Cerebellar cortex (tissue), 1 donor: ENCODE measurements at regions not wholly inside any gene's neighbourhood (a gene's known extent, or its start where the extent isn't known, plus 50 kb on each side); places are given as distances from the start of the nearest gene placed in this dataset.
"Not testable (repeated sequence)": the region's sequence is repeated elsewhere in the genome, so short reads cannot be mapped to it uniquely, and the experiment has no call there.

Experiments
- DNase-seq: peaks from one replicate; pipeline ENCODE4 v3.0.0-alpha.2; 2015; ENCODE audit warnings: low spot score

- no peak for DNase-seq
Observed at GRCh38 chr13:101003566-101003965, 329.0 kb upstream of the TMTC4 start.

- DNase-seq: no peak
Observed at GRCh38 chr13:100989392-100989791, 314.8 kb upstream of the TMTC4 start.

DNA sequence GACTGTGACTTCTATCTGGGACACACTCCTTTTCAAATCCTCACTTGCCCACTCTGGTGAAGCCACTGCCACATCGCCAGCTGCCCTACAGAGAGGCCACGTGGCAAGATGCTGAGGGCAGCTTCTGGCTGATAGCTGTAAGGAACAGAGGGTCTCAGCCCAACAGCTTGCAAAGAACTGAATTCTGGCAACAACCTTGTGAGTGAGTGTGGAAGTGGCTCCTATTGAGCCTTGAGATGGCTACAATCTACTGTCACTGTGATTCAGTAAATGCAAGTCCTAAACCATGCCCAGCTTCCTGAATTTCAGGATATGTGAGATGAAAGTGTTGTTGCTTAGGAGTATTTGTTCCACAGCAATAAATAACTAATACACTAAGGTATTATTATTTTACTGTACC lies 314.3 kb upstream of the TMTC4 start:
- no peak for DNase-seq

GRCh38 chr13:100987948-100988347 lies 313.4 kb upstream of the TMTC4 start:
- DNase-seq: peak; percentile 17

GRCh38 chr13:100986571-100986970 lies 312.0 kb upstream of the TMTC4 start:
- no peak for DNase-seq

- DNase-seq: peak; percentile 15
Observed at GRCh38 chr13:100984085-100984705, 309.6 kb upstream of the TMTC4 start.

GRCh38 chr13:100983111-100983510 lies 308.5 kb upstream of the TMTC4 start:
- peak; percentile 96 for DNase-seq

GRCh38 chr13:100980171-100980570 lies 305.6 kb upstream of the TMTC4 start:
- no peak for DNase-seq

DNA sequence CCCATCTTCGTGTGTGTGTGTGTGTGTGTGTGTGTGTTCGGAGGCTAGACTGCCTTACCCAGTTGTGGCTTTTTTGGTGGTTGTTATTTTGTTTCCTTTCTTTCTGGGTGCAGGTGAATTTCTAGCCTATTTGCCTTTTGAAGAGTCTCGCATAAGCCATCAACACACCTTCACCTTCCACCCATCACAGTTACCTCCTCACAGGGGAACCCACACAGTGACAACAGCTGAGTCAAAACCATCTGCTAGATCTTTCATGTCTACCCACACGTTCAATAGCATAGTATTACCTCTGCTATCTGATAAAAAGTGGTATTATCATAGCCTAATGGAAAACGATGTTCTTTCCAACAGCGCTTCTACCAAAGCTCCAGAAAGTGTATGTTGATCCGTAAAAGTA lies 303.2 kb upstream of the TMTC4 start:
- DNase-seq: no peak

- DNase-seq: no peak
Observed at GRCh38 chr13:100976993-100977392, 302.4 kb upstream of the TMTC4 start.

- DNase-seq: not testable (repeated sequence)
Observed at GRCh38 chr13:100975666-100976065, 301.1 kb upstream of the TMTC4 start.

DNA sequence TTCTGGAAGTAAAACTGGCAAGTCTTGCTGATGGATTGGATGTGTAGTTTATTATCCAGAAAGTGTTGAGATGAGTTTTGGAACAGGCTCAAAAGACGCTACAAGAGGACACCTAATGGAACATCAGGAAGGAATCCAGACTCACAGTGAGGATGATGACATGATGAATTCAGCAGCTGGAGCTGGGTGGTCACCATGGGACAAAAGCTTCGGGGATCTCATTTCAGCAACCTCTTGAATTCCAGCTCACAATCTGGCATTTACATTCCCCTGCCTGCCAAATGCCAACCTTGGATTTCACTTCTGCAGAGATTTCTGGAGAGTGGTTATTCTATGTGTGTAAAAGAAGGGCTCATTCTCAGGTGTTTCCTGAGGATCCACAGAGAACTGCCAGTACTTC lies 288.0 kb upstream of the TMTC4 start:
- DNase-seq: no peak

- no peak for DNase-seq
Observed at GRCh38 chr13:100961186-100961585, 286.6 kb upstream of the TMTC4 start.

DNA sequence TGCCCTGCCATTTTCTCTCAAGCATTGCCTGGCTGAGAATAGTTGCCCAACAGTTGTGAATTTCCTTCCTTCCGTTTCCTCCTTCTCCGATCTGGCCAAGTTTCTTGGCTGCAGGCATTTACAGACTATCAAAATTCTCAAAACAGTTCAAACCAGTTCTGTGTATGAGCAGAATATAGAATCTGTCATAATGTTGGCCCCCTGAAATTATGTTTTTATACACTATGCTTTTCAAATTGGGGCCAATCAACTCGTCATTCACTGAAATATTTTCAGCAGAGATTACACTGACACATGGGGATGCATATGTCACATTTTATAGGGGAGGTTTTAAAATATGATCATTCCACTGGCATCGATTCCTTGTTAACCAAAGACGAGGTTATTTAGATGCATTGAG lies 284.2 kb upstream of the TMTC4 start:
- no peak for DNase-seq

GRCh38 chr13:100957741-100958140 lies 283.1 kb upstream of the TMTC4 start:
- peak; percentile 90 for DNase-seq

DNA sequence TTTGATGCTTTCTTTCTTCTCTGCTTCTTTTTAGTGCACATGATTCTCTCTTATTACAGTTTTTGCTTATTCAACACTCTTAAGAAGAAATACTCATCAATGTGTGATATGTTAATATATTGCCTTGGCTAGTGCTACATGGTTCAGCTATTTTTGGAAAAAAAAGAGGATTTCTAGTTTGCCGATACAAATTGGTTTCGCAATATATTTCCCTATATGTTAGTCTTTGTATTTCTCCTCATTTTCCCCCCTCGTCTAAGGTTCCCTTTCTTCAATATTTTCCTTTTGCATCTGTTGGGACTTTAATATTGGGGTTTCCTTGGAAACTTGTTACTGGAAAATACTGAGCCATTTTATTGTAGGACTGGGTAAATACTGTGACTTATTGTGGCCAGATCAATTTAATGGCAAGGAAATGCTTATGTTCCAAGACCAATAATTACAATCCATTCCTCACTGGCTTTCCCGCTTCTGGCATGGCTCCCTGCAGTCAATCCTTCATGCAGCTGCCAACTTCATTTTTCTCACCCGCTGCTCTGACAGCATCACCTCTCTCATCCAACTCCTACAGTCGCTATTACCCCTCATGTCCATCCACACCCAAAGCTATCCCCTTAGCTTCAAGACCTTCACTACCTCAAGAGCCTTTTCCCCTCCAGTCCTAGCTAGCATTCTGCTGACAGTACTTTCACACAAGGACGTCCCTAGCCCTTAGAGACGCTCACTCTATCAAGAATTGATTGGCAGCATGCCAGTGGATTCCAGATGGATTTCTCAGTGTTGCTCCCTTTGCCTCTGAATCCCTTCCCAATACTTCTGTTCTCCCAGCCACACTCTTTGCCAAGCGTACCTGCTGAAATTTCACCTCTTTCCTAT lies 280.1 kb upstream of the TMTC4 start:
- DNase-seq: peak; percentile 42

DNA sequence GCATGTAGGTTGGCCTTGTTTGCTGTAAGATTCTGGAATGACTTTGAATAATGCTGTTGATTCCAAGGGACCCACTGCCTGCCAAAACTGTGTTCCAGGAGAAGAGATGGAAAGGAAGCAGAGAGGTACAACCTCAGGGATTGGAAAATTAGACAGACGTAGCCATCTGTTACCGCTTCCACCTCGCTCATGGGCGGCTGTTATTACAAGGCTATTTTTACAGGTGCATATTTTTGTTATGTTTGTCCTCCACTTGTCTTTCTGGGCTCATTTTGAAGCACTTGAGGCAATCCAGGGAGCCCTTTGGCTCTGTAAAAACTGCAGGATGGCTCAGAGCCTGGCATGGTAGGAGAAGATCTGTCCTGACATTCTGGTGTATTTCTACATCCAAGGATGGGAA lies 276.4 kb upstream of the TMTC4 start:
- DNase-seq: peak; percentile 98

DNA sequence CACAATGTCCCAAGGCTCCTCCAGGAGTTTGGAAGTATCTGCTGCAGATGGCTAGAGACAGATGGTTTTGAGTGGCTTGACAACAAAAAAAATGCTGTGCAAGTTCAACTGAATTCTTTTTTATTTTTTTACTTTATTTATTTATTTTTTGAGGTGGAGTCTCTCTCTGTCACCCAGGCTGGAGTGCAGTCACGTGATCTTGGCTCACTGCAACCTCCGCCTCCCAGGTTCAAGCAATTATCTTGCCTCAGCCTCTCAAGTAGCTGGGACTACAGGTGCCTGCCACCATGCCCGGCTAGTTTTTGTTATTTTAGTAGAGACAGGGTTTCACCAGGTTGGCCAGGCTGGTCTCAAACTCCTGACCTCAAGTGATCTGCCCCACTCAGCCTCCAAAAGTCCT lies 274.3 kb upstream of the TMTC4 start:
- not testable (repeated sequence) for DNase-seq

- DNase-seq: no peak
Observed at GRCh38 chr13:100946588-100946987, 272.0 kb upstream of the TMTC4 start.

- peak; percentile 92 for DNase-seq
Observed at GRCh38 chr13:100944791-100945345, 270.3 kb upstream of the TMTC4 start.

DNA sequence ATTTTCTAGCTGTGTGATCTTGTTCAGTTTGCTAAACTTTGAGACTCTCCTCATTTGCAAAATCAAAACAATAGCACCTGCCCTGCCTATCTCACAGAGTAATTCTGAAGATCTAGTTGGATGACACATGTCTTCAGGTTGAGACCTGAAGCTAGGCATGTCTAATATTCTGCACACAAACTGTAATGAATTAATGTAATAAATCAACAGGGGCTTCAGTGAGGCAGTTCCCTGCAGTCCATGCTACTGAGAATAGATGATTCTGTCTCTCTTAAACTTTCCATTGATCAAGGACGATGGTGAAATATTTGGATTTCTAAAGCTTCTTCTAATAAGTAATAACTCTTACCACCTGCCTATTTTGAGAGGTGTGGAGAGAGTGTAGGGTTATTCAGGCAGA lies 268.1 kb upstream of the TMTC4 start:
- DNase-seq: no peak

DNA sequence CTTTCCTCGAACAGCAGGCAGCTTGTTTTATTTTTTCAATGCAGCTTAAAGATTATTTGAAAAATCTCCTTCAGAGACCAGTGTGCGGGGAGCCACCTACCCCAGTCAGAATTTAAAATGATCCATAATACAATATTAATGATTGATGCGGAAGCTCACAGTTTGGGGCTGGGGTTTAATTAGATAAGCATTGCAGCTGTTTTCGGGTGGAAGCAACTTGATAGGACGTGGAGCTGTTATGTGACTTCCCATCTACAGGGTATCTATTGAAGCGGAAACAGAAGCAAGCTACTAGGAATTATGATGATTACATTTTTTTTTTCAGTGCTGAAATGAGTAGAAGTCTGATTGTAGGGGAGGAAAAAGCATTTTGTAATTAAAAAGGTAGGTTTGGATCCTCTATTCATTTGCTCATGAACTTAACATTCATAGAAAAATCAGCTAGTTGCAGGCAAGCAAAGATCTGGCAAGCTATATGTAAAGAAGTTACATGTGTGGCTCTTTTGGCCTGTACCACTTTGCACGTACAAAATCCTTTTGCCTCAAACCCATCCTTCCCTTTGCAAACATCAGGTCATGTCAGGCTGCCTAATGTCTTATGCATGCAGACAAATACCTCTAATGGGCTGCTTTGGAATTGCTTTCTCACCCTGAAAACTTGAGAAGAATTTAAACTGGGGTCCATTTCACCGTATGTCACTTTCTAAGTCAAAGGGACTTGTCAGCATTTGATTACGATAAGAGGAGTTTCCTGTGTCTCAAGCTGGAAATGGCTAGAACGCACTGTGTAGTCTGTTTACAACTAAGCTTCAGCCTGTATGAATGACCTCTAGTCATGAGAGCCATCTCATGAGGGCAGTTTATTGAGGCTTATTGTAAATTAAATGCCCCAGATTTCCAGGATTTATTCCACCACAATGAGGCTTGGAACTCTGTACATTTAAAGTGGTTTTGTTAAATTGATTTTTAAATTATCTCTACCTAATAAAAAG lies 267.1 kb upstream of the TMTC4 start:
- no peak for DNase-seq
